ENCODE measurements at regions not wholly inside any gene's neighbourhood (a gene's known extent, or its start where the extent isn't known, plus 50 kb on each side); places are given as distances from the start of the nearest gene placed in this dataset.
A peak's percentile ranks its signal among the peaks of the same experiment; 100 is the strongest.

DNA sequence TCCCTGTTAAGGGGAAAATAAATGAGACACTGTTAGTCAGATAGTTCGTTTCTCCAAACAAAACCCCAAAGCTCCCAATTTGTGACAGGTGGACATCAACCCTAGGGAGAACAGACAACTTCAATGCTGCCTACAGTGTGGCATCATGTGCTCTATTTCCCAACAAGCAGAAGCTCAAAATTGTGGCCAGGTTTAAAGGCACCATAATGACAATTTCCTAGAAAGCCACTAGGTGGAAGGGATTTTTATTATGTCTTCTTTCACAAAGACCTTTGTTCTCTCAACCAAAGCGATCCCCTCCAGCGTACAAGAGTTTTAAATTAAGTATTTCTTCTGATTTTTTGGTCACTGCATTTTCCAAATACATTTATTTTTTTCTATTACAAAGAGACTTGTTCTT is 88.0 kb upstream of the MBIP start:
- DNase-seq: no peak

DNA sequence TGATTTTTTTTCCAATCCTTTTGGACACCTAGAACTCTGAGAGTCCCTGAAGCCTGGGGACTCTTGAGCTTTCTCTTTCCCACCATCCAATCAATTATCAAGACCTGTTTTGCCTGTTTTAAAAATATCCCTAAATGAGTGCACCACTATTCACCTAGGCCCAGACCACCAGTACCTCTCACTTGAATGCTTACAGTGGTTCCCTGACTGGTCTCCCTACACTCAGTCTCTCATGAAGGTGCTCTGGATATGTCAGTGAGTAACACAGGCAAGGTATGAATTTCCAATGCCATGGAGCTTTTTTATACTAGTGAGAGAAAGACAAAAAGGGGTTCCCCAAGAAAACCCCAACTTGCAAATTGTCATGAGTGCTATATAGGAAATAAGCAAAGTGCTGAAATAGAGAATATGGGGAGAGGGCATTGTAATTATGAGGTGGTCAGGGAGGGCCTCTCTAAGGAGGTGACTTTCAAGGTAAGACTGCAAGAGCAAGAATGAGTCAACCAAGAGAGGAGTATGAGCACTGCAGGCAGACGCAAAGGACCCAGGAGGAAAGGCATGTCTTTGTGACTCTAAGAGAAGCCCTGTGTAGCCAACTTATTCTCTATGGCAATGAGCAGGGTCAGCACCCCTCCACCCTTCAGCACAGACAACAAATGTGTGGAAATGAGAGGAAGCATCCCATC is 85.3 kb upstream of the MBIP start:
- DNase-seq: no peak

DNA sequence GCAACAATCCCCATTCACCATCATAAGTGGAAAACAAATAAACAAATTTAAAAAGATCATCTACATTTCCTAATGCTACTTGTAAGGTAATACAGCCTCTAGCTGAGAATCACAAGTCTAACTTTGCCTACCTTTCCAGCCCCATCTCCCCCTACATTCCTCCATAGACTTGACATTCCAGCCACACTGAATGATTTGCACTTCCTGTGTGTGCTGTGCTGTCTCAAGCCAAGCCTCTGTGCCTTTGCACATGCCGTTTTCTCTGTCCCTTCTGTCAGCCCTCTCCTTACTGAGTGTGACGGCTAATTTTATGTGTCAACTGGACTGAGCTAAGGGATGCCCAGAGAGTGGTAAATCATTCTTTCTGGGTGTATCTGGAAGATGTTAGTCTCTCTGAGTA is 82.4 kb upstream of the MBIP start:
- no peak for DNase-seq

DNA sequence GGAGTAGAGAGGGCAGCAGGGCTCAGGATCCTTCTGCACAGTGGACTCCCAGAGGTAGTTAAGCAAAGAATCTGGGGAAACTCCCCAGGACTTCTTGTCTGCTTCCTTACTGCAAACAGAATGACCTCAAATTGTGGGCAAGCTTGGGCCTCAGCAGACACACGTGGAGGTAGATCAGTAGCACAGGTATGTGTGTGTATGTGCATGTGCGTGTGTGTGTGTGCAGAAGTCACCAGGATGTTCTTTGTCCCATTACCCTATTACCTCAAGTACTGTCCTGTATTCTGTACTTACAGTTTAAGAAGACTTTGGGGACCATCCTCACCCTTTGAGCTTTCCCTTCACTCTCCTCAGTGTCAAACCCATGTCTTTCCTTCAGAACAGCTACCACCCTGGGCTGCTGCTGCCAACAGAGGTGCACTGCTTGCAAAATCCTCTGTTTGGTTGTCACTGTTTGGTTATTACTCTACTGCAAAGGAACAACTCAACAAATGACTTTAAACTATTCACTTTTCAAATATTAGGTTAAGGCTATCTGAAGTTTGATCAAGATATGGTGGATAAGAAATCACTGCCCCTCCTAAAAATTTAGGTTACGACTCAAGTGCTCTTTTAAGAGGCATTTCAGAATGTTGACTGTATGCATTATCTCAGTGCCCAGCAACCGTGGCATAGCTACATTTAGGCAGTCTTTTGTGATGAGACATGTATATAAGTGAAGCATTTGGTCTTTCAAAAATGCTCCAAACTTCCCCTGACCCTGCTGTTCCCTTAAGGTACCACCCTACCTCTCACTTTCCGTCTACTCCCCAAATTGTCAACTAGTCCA is 78.2 kb upstream of the MBIP start:
- DNase-seq: no peak

GRCh38 chr14:36397357-36397756 is 76.9 kb upstream of the MBIP start:
- no peak for DNase-seq

DNA sequence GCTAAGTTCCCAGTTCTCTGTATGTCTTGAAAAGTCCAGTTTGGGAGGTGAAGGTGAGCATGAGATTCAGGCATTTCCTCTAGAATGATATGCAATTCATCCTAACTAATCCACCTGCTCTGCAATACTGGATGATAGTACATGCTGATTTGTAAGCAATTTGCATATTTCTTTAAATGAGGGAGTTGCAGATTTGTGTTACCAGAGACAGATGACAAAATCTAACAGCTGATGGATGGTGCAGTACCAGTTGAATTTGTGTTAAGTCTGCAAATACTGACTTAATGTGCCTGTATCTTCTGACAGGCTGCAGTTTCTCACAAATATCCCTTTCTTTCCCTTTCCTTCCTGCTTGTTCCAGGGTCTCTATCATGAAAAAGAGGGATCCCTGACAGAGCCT is 76.4 kb upstream of the MBIP start:
- DNase-seq: no peak

- DNase-seq: no peak
Observed at GRCh38 chr14:36394593-36394992, 74.2 kb upstream of the MBIP start.

GRCh38 chr14:36390718-36391117 is 70.3 kb upstream of the MBIP start:
- no peak for DNase-seq

DNA sequence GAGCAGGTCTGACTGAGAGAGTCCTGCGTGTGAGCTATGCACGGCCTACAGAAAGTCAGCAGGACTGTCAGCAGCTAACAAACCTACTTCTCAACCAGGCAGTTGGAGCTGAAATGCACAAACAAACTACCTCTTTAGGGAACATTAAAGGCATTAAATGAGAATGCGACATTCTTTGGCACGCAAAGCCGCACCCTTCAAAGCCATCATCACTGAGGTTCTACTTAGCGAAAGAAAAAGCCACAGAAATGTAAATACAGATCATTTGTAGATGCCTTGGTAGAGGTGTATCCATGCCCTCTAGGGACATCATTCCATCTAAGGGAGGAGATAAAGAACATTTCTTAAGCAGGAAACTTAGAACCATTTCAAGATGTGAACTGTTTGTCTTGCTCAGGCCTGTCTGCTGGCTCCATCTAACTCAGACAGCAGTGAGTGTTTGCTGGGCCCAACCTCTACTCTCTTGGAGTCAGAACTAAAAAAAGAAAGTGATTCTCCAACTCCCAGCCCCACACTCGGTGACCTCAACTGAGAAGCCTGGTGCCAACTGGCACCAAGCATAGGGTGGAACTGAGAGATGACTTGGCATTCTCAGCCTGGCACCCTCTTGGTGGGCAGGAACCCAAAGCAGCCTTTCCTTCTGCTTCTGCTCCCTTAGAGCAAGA is 63.5 kb upstream of the MBIP start:
- no peak for DNase-seq

DNA sequence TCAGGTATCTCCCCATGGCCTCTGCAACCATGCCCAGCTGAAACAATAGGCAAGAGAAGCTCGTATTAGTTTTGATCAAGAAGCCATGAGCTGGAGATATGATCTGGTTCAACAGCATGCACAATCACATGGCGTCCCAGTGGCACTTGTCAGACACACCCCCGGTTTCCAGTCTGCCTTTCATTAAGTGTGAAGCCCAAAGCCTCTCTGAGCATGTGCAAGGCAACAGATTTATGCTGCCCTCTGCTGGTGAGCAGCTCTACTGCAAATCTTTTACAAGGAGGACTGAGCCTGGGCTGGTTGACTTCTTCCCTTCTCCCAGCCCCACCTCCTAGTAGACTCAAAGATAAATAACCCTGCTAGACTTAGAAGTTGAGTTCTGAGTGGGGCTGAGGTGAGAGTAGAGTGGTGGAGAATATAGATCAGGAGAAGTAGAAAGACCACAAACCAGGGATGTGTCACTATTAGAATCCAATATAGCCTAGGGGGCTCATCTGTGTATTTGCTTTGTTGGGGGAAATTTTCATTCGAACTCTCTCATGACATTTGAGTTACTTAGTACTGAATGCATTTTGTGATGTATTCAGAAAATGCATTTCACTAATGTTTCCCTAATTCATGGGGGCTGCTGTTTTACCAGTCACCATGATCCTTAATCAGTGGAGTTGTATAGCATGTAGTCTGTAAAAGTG is 53.7 kb upstream of the MBIP start:
- DNase-seq: peak; percentile 40

Data from hindlimb muscle (tissue), 1 donor.